Astrocyte (in vitro differentiated cells and primary cell): ENCODE measurements at regions not wholly inside any gene's neighbourhood (a gene's known extent, or its start where the extent isn't known, plus 50 kb on each side); places are given as distances from the start of the nearest gene placed in this dataset.

Experiments
- DNase-seq: peaks from one replicate; pipeline ENCODE4 v3.0.0-alpha.2; 2010; ENCODE audit warnings: low read depth
- FAIRE-seq: peaks from 2 replicates; lab custom pipeline; 2011; peaks lifted over from hg19 to GRCh38; lab: Jason Lieb, UNC
- H2AFZ ChIP-seq: 2 replicates; pipeline ENCODE4 v1.6.0; 2012; ENCODE audit warnings: low read depth, low read length, inconsistent platforms
- H3K27ac ChIP-seq: 2 replicates; pipeline ENCODE4 v1.5.1; 2011; ENCODE audit warnings: low read depth, low read length, inconsistent platforms
- H3K27me3 ChIP-seq: 2 replicates; pipeline ENCODE4 v1.6.0; 2011; ENCODE audit warnings: low read length, inconsistent platforms; ENCODE audit not compliant: insufficient read depth
- H3K36me3 ChIP-seq: 2 replicates; pipeline ENCODE4 v1.5.1; 2011; ENCODE audit warnings: low read length, inconsistent platforms; ENCODE audit not compliant: insufficient read depth
- H3K4me1 ChIP-seq: 2 replicates; pipeline ENCODE4 v1.5.1; 2011; ENCODE audit warnings: low read length, inconsistent platforms; ENCODE audit not compliant: insufficient read depth
- H3K4me2 ChIP-seq: 2 replicates; pipeline ENCODE4 v1.6.0; 2012; ENCODE audit warnings: low read length, inconsistent platforms
- H3K4me3 ChIP-seq: 2 replicates; pipeline ENCODE4 v1.5.1; 2011; ENCODE audit warnings: low read depth, mild to moderate bottlenecking, low read length, inconsistent platforms; ENCODE audit not compliant: insufficient read depth
- H3K79me2 ChIP-seq: 2 replicates; pipeline ENCODE4 v1.6.0; 2012; ENCODE audit warnings: mild to moderate bottlenecking, low read length, inconsistent platforms; ENCODE audit not compliant: insufficient read depth
- H3K9ac ChIP-seq: 2 replicates; pipeline ENCODE4 v1.6.0; 2012; ENCODE audit warnings: mild to moderate bottlenecking, low read length, inconsistent platforms
- H3K9me3 ChIP-seq: 2 replicates; pipeline ENCODE4 v1.5.1; 2012; ENCODE audit warnings: low read depth, mild to moderate bottlenecking, low read length, inconsistent platforms; ENCODE audit not compliant: insufficient read depth
- H4K20me1 ChIP-seq: 2 replicates; pipeline ENCODE4 v1.6.0; 2012; ENCODE audit warnings: low read length, inconsistent platforms; ENCODE audit not compliant: insufficient read depth
- H3K27ac Mint-ChIP-seq: one replicate; pipeline ENCODE4 v1.8.0; 2021; ENCODE audit warnings: mild to moderate bottlenecking, mixed read lengths; ENCODE audit not compliant: unreplicated experiment
- H3K27me3 Mint-ChIP-seq: one replicate; pipeline ENCODE4 v1.8.0; 2021; ENCODE audit warnings: low read depth, mixed read lengths; ENCODE audit not compliant: unreplicated experiment
- H3K36me3 Mint-ChIP-seq: one replicate; pipeline ENCODE4 v1.8.0; 2021; ENCODE audit warnings: low read depth, mixed read lengths; ENCODE audit not compliant: unreplicated experiment
- H3K4me1 Mint-ChIP-seq: one replicate; pipeline ENCODE4 v1.8.0; 2021; ENCODE audit warnings: low read depth, mixed read lengths; ENCODE audit not compliant: unreplicated experiment
- H3K4me3 Mint-ChIP-seq: one replicate; pipeline ENCODE4 v1.8.0; 2021; ENCODE audit warnings: mild to moderate bottlenecking, moderate library complexity, mixed read lengths; ENCODE audit not compliant: unreplicated experiment
- H3K9me3 Mint-ChIP-seq: one replicate; pipeline ENCODE4 v1.8.0; 2021; ENCODE audit warnings: mild to moderate bottlenecking, mixed read lengths; ENCODE audit not compliant: unreplicated experiment
- CTCF ChIP-seq: IDR thresholded peaks from 2 replicates; pipeline ENCODE4 v1.5.1; 2011; ENCODE audit warnings: low read depth, mild to moderate bottlenecking, inconsistent platforms, low read length, moderate library complexity; ENCODE audit not compliant: insufficient read depth
- EZH2 ChIP-seq: IDR thresholded peaks from 2 replicates; pipeline ENCODE4 v1.6.1; 2012; ENCODE audit warnings: mild to moderate bottlenecking, low read length, inconsistent platforms; ENCODE audit not compliant: insufficient read depth

- H3K4me3 ChIP-seq, result no peak overlapping the region
- H3K4me1 Mint-ChIP-seq, result no peaks in the 10 kb centered on the region
- H3K9ac ChIP-seq, result no peak overlapping the region
- H3K27ac ChIP-seq, result no peak overlapping the region
- no peaks in the 10 kb centered on the region for H3K9me3 ChIP-seq
- TF ChIP-seq EZH2, result no peak
- no peak for TF ChIP-seq CTCF
- H2AFZ ChIP-seq, result no peak overlapping the region
- H3K36me3 ChIP-seq, result no peaks in the 10 kb centered on the region
- H3K27me3 ChIP-seq, result no peaks in the 10 kb centered on the region
- H3K4me2 ChIP-seq, result no peak overlapping the region
- H3K27me3 Mint-ChIP-seq, result no peaks in the 10 kb centered on the region
- H3K4me1 ChIP-seq, result no peaks in the 10 kb centered on the region
- no peaks in the 10 kb centered on the region for H3K36me3 Mint-ChIP-seq
- H3K27ac Mint-ChIP-seq, result no peak overlapping the region
- no peaks in the 10 kb centered on the region for H3K79me2 ChIP-seq
- FAIRE-seq (no peak), DNase-seq (no peak)
- no peaks in the 10 kb centered on the region for H4K20me1 ChIP-seq
- H3K9me3 Mint-ChIP-seq, result peaks cover 7% of the 10 kb centered on the region
- H3K4me3 Mint-ChIP-seq, result no peak overlapping the region
Observed at GRCh38 chr4:100889401-100889800, 371.6 kb upstream of the EMCN start.

GRCh38 chr4:100882661-100883060 is 364.8 kb upstream of the EMCN start:
- no peaks in the 10 kb centered on the region for H3K27me3 ChIP-seq
- H3K27ac ChIP-seq, result no peak overlapping the region
- H3K9me3 ChIP-seq, result no peaks in the 10 kb centered on the region
- no peaks in the 10 kb centered on the region for H3K36me3 ChIP-seq
- no peak overlapping the region for H2AFZ ChIP-seq
- FAIRE-seq (no peak), DNase-seq (no peak)
- no peaks in the 10 kb centered on the region for H3K27me3 Mint-ChIP-seq
- no peaks in the 10 kb centered on the region for H4K20me1 ChIP-seq
- no peaks in the 10 kb centered on the region for H3K4me1 Mint-ChIP-seq
- H3K9ac ChIP-seq, result no peak overlapping the region
- H3K4me3 ChIP-seq, result no peak overlapping the region
- H3K9me3 Mint-ChIP-seq, result peaks cover 6% of the 10 kb centered on the region
- no peaks in the 10 kb centered on the region for H3K36me3 Mint-ChIP-seq
- no peak for TF ChIP-seq EZH2
- no peak for TF ChIP-seq CTCF
- no peak overlapping the region for H3K4me3 Mint-ChIP-seq
- no peak overlapping the region for H3K4me2 ChIP-seq
- H3K79me2 ChIP-seq, result no peaks in the 10 kb centered on the region
- H3K27ac Mint-ChIP-seq, result no peak overlapping the region
- H3K4me1 ChIP-seq, result no peaks in the 10 kb centered on the region

- no peak overlapping the region for H2AFZ ChIP-seq
- Mint-ChIP-seq H3K27ac (no peak overlapping the region), H3K27me3 (no peaks in the 10 kb centered on the region), H3K36me3 (no peaks in the 10 kb centered on the region), H3K9me3 (peaks cover 6% of the 10 kb centered on the region), H3K4me1 (peaks cover 3% of the 10 kb centered on the region), H3K4me3 (no peak overlapping the region)
- H4K20me1 ChIP-seq, result no peaks in the 10 kb centered on the region
- TF ChIP-seq EZH2, result no peak
- TF ChIP-seq CTCF, result no peak
- no peak overlapping the region for H3K4me3 ChIP-seq
- H3K9ac ChIP-seq, result no peak overlapping the region
- H3K4me1 ChIP-seq, result no peaks in the 10 kb centered on the region
- DNase-seq, result no peak
- H3K4me2 ChIP-seq, result no peak overlapping the region
- H3K79me2 ChIP-seq, result no peaks in the 10 kb centered on the region
- H3K27me3 ChIP-seq, result no peaks in the 10 kb centered on the region
- H3K27ac ChIP-seq, result no peak overlapping the region
- FAIRE-seq, result no peak
- H3K9me3 ChIP-seq, result no peaks in the 10 kb centered on the region
- H3K36me3 ChIP-seq, result no peaks in the 10 kb centered on the region
Observed at GRCh38 chr4:100881283-100881682, 363.5 kb upstream of the EMCN start.
